ENCODE measurements at regions not wholly inside any gene's neighbourhood (a gene's known extent, or its start where the extent isn't known, plus 50 kb on each side); places are given as distances from the start of the nearest gene placed in this dataset.
"Not testable (repeated sequence)": the region's sequence is repeated elsewhere in the genome, so short reads cannot be mapped to it uniquely, and the experiment has no call there.

DNA sequence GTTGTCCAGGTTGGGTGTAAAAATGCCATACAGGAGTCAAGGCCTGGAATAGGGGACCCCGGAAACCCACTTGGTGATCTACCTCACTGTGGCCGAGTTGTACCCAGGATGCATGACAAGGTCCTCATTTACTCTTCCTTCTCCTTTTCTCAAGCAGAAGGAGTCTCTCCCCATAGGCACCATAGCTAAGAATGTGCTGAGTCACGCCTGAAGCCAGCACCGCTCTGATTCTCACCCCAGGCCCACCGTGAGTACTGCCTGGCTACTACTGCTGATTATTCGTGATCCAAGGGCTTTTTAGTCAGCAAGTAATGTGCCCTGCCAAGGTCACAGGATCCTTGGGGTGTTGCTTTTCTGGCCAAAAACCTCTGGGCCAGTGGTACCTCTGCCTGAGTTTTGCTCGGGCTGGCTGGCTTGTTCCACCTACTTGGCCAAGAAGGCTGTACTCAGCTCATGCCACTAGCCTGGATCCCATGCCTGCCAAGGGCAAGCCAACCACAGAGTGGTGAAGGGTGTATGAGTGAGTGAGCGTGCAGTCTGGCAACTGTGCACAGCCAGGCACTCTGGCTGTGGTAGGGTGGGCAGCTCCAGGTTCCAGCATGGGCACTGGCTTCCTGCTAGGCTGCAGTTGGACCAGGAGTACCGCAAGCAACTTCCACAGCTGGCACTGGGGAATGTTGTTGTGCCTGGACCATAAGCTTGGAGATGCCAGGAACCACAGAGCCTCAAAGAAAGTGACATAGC lies 650.1 kb upstream of the VRK2 start:
- no peaks in the 10 kb centered on the region for H3K36me3 ChIP-seq (ENCODE audit: insufficient read depth, low read length)
- H2AFZ ChIP-seq (ENCODE audit: low read length, unreplicated experiment): no peak overlapping the region
- H3K79me2 ChIP-seq (ENCODE audit: control insufficient read depth, insufficient read depth, low read length, unreplicated experiment): no peaks in the 10 kb centered on the region

GRCh38 chr2:57397550-57398360 lies 648.9 kb upstream of the VRK2 start:
- Histone ChIP-seq H3K79me2 (ENCODE audit: control insufficient read depth, insufficient read depth, low read length, unreplicated experiment) (no peaks in the 10 kb centered on the region), H3K4me1 (ENCODE audit: control insufficient read depth, insufficient read depth, low read length, unreplicated experiment) (no peaks in the 10 kb centered on the region), H3K4me3 (ENCODE audit: low read depth, low read length) (no peak overlapping the region), H3K36me3 (ENCODE audit: insufficient read depth, low read length) (no peaks in the 10 kb centered on the region), H2AFZ (ENCODE audit: low read length, unreplicated experiment) (no peak overlapping the region), H3K27me3 (ENCODE audit: insufficient read depth, low read length) (no peaks in the 10 kb centered on the region), H3K27ac (ENCODE audit: low read depth, low read length) (no peak overlapping the region)

More for the DNA sequence above, 650.1 kb upstream of the VRK2 start:
- H3K4me1 ChIP-seq (ENCODE audit: control insufficient read depth, insufficient read depth, low read length, unreplicated experiment): no peaks in the 10 kb centered on the region
- no peak overlapping the region for H3K27ac ChIP-seq (ENCODE audit: low read depth, low read length)
- H3K4me3 ChIP-seq (ENCODE audit: low read depth, low read length): no peak overlapping the region
- no peaks in the 10 kb centered on the region for H3K27me3 ChIP-seq (ENCODE audit: insufficient read depth, low read length)

- Histone ChIP-seq H3K27ac (ENCODE audit: low read depth, low read length) (no peak overlapping the region), H2AFZ (ENCODE audit: low read length, unreplicated experiment) (no peak overlapping the region), H3K4me3 (ENCODE audit: low read depth, low read length) (no peak overlapping the region), H3K27me3 (ENCODE audit: insufficient read depth, low read length) (no peaks in the 10 kb centered on the region), H3K79me2 (ENCODE audit: control insufficient read depth, insufficient read depth, low read length, unreplicated experiment) (no peaks in the 10 kb centered on the region), H3K36me3 (ENCODE audit: insufficient read depth, low read length) (no peaks in the 10 kb centered on the region), H3K4me1 (ENCODE audit: control insufficient read depth, insufficient read depth, low read length, unreplicated experiment) (no peaks in the 10 kb centered on the region)
Observed at GRCh38 chr2:57399057-57399456, 647.5 kb upstream of the VRK2 start.

DNA sequence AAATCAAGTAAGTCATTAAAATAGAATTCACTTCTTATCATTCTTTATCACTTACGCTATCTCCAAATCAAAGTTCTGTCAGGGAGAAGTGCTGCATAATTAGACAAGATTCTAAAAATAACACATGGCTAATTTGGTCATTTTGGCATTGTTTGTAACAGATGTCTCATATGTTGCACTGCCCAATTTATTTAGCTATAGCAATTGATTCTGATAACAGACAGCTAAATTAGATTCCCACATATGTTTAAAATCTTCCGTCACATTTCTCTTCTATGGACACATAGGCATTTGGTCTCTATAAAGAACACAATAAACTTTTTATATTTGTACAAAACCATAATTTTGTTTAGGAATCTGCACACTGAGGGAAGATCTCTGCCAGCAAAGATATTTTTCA lies 644.5 kb upstream of the VRK2 start:
- no peaks in the 10 kb centered on the region for H3K36me3 ChIP-seq (ENCODE audit: insufficient read depth, low read length)
- no peaks in the 10 kb centered on the region for H3K79me2 ChIP-seq (ENCODE audit: control insufficient read depth, insufficient read depth, low read length, unreplicated experiment)
- no peak overlapping the region for H3K27ac ChIP-seq (ENCODE audit: low read depth, low read length)
- H2AFZ ChIP-seq (ENCODE audit: low read length, unreplicated experiment): no peak overlapping the region
- H3K4me1 ChIP-seq (ENCODE audit: control insufficient read depth, insufficient read depth, low read length, unreplicated experiment): no peaks in the 10 kb centered on the region
- H3K4me3 ChIP-seq (ENCODE audit: low read depth, low read length): no peak overlapping the region
- H3K27me3 ChIP-seq (ENCODE audit: insufficient read depth, low read length): no peaks in the 10 kb centered on the region

DNA sequence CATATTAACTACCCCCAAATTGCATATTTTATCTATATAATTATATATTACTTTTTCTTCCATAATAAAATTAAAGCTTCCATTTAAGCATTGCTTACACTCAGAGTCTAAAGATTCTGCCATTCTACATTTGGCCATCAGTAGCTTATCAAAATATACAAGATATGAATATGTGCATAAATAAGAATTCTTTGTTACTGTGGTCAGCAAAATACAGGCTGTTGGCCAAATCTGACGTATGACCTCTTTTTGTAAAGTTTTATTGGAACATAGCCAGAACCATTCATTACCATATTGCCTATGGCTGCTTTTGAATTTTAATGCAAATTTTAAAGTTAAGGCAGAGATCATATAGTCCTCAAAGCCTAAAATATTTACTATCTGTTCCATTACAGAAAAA lies 643.9 kb upstream of the VRK2 start:
- no peaks in the 10 kb centered on the region for H3K36me3 ChIP-seq (ENCODE audit: insufficient read depth, low read length)
- no peak overlapping the region for H2AFZ ChIP-seq (ENCODE audit: low read length, unreplicated experiment)
- H3K27me3 ChIP-seq (ENCODE audit: insufficient read depth, low read length): no peaks in the 10 kb centered on the region

GRCh38 chr2:57407772-57408201 lies 638.8 kb upstream of the VRK2 start:
- H3K27me3 ChIP-seq (ENCODE audit: insufficient read depth, low read length): no peaks in the 10 kb centered on the region
- no peaks in the 10 kb centered on the region for H3K79me2 ChIP-seq (ENCODE audit: control insufficient read depth, insufficient read depth, low read length, unreplicated experiment)
- no peak overlapping the region for H3K27ac ChIP-seq (ENCODE audit: low read depth, low read length)
- H3K4me3 ChIP-seq (ENCODE audit: low read depth, low read length): no peak overlapping the region
- H3K4me1 ChIP-seq (ENCODE audit: control insufficient read depth, insufficient read depth, low read length, unreplicated experiment): no peaks in the 10 kb centered on the region
- no peaks in the 10 kb centered on the region for H3K36me3 ChIP-seq (ENCODE audit: insufficient read depth, low read length)
- no peak overlapping the region for H2AFZ ChIP-seq (ENCODE audit: low read length, unreplicated experiment)

More for the DNA sequence above, 643.9 kb upstream of the VRK2 start:
- H3K4me1 ChIP-seq (ENCODE audit: control insufficient read depth, insufficient read depth, low read length, unreplicated experiment): no peaks in the 10 kb centered on the region
- no peak overlapping the region for H3K4me3 ChIP-seq (ENCODE audit: low read depth, low read length)
- H3K79me2 ChIP-seq (ENCODE audit: control insufficient read depth, insufficient read depth, low read length, unreplicated experiment): no peaks in the 10 kb centered on the region
- H3K27ac ChIP-seq (ENCODE audit: low read depth, low read length): no peak overlapping the region

DNA sequence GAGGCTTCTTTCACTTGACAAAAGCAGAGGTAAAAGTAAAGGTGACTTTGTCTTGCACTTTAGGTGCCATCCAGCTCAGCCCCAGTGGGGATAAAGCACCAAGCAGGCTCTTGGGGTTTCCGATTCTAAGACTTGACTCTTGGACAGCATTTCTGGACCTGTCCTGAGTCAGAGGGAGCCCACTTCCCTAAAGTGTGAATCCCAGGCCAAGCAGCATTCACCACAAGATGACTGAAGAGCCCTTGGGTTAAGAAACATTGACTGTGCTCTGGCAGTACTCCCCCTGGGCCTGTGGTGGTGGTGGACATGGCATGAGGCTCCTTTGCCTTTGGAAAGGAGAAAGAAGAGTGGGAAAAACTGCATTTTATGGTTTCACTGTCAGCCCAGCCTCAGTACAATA lies 638.0 kb upstream of the VRK2 start:
- no peaks in the 10 kb centered on the region for H3K36me3 ChIP-seq (ENCODE audit: insufficient read depth, low read length)
- H3K79me2 ChIP-seq (ENCODE audit: control insufficient read depth, insufficient read depth, low read length, unreplicated experiment): no peaks in the 10 kb centered on the region
- no peak overlapping the region for H3K27ac ChIP-seq (ENCODE audit: low read depth, low read length)
- H3K27me3 ChIP-seq (ENCODE audit: insufficient read depth, low read length): no peaks in the 10 kb centered on the region
- no peaks in the 10 kb centered on the region for H3K4me1 ChIP-seq (ENCODE audit: control insufficient read depth, insufficient read depth, low read length, unreplicated experiment)
- H2AFZ ChIP-seq (ENCODE audit: low read length, unreplicated experiment): no peak overlapping the region
- H3K4me3 ChIP-seq (ENCODE audit: low read depth, low read length): no peak overlapping the region

GRCh38 chr2:57417007-57417406 lies 629.6 kb upstream of the VRK2 start:
- Histone ChIP-seq H3K79me2 (ENCODE audit: control insufficient read depth, insufficient read depth, low read length, unreplicated experiment) (no peaks in the 10 kb centered on the region), H3K4me3 (ENCODE audit: low read depth, low read length) (no peak overlapping the region), H3K27ac (ENCODE audit: low read depth, low read length) (no peak overlapping the region), H2AFZ (ENCODE audit: low read length, unreplicated experiment) (no peak overlapping the region), H3K27me3 (ENCODE audit: insufficient read depth, low read length) (no peaks in the 10 kb centered on the region), H3K4me1 (ENCODE audit: control insufficient read depth, insufficient read depth, low read length, unreplicated experiment) (no peaks in the 10 kb centered on the region), H3K36me3 (ENCODE audit: insufficient read depth, low read length) (no peaks in the 10 kb centered on the region)

GRCh38 chr2:57418859-57419346 lies 627.7 kb upstream of the VRK2 start:
- not testable (repeated sequence) for H3K27ac ChIP-seq (ENCODE audit: low read depth, low read length); H3K4me1 ChIP-seq (ENCODE audit: control insufficient read depth, insufficient read depth, low read length, unreplicated experiment); H3K27me3 ChIP-seq (ENCODE audit: insufficient read depth, low read length); H3K4me3 ChIP-seq (ENCODE audit: low read depth, low read length); H3K79me2 ChIP-seq (ENCODE audit: control insufficient read depth, insufficient read depth, low read length, unreplicated experiment); H3K36me3 ChIP-seq (ENCODE audit: insufficient read depth, low read length); H2AFZ ChIP-seq (ENCODE audit: low read length, unreplicated experiment)

DNA sequence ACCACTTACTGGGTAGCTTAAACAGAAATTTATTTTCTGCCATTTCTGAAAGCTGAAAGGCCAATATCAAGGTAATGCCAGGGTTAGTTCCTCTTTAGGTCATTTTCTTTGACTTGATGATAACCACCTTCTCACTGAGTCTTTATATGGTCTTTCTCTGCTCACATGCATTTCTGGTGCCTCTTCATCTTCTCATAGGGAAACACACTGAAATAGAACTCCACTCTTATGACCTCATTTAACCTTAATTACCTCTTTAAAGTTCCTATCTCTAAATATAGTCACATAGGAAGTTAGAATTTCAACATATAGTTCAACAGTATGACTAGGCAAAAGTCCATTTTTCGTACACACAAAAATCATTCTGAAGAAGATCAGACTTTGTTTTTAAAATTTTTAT lies 616.8 kb upstream of the VRK2 start:
- H3K4me1 ChIP-seq (ENCODE audit: control insufficient read depth, insufficient read depth, low read length, unreplicated experiment): peaks cover 6% of the 10 kb centered on the region
- no peaks in the 10 kb centered on the region for H3K79me2 ChIP-seq (ENCODE audit: control insufficient read depth, insufficient read depth, low read length, unreplicated experiment)
- no peaks in the 10 kb centered on the region for H3K36me3 ChIP-seq (ENCODE audit: insufficient read depth, low read length)
- H3K4me3 ChIP-seq (ENCODE audit: low read depth, low read length): no peak overlapping the region
- H3K27me3 ChIP-seq (ENCODE audit: insufficient read depth, low read length): no peaks in the 10 kb centered on the region
- no peak overlapping the region for H2AFZ ChIP-seq (ENCODE audit: low read length, unreplicated experiment)
- H3K27ac ChIP-seq (ENCODE audit: low read depth, low read length): no peak overlapping the region

DNA sequence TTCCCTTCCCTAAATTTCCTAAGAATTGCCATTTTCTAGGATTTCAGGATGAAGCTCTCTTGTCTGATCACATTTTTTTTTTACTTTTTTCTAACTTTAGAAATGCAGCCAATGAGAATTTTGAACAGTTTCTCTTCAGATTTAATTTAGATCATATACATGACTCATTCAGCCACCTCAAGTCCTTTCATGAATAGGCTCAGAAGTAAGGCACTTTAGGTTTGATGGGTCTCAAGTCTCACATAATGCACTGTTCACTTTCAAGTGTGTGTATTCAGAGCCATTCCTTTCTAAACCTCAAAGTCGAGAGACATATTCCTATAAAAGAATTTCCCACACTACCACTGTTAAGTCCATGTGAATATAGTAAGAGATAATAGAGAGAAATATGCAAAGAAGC lies 614.1 kb upstream of the VRK2 start:
- Histone ChIP-seq H3K79me2 (ENCODE audit: control insufficient read depth, insufficient read depth, low read length, unreplicated experiment) (no peaks in the 10 kb centered on the region), H2AFZ (ENCODE audit: low read length, unreplicated experiment) (no peak overlapping the region), H3K27me3 (ENCODE audit: insufficient read depth, low read length) (no peaks in the 10 kb centered on the region), H3K4me1 (ENCODE audit: control insufficient read depth, insufficient read depth, low read length, unreplicated experiment) (peaks cover 10% of the 10 kb centered on the region), H3K36me3 (ENCODE audit: insufficient read depth, low read length) (no peaks in the 10 kb centered on the region), H3K27ac (ENCODE audit: low read depth, low read length) (no peak overlapping the region), H3K4me3 (ENCODE audit: low read depth, low read length) (no peak overlapping the region)
